Right lobe of liver (tissue), 6 donors: ENCODE measurements at regions not wholly inside any gene's neighbourhood (a gene's known extent, or its start where the extent isn't known, plus 50 kb on each side); places are given as distances from the start of the nearest gene placed in this dataset.

ENCODE experiments used
- ATAC-seq, 4 donors: fragments of 200-7000 bp; cut with Tn5 transposase; one replicate each; pipeline ENCODE4 v1.9.1; 2020; ENCODE audit warnings: mild to moderate bottlenecking in 4 of 4, moderate library complexity in 4 of 4
- DNase-seq, 3 donors: peaks; one replicate each; pipeline ENCODE4 v3.0.0-alpha.2; 2020
- H3K27ac ChIP-seq, 3 donors: fragments of 200-600 bp; one replicate each; pipeline ENCODE4 v1.8.0; 2022
- H3K27me3 ChIP-seq, 2 donors: fragments of 200-600 bp; one replicate each; pipeline ENCODE4 v1.8.0; 2022
- H3K36me3 ChIP-seq, 4 donors: fragments of 200-600 bp; sonication (generic) in 1 of 4; one replicate each; pipeline versions ENCODE4 v1.5.1 to v1.8.0; 2017 to 2022; ENCODE audit warnings: control low read depth in 1 of 4
- H3K4me1 ChIP-seq, 4 donors: fragments of 200-600 bp; sonication (generic) in 1 of 4; one replicate each; pipeline versions ENCODE4 v1.5.1 to v1.8.0; 2017 to 2022; ENCODE audit warnings: control low read depth in 1 of 4
- H3K4me3 ChIP-seq, 3 donors: fragments of 200-600 bp; one replicate each; pipeline ENCODE4 v1.8.0; 2022
- H3K9me3 ChIP-seq, 4 donors: fragments of 200-600 bp; sonication (generic) in 1 of 4; one replicate each; pipeline versions ENCODE4 v1.5.1 to v1.8.0; 2017 to 2022; ENCODE audit warnings: control low read depth in 1 of 4
- CTCF ChIP-seq, 4 donors: fragments of 200-600 bp in 3 of 4; fragments of 450-650 bp in 1 of 4; IDR thresholded peaks; one replicate each; pipeline versions ENCODE4 v1.5.1 to v1.8.0; 2016 to 2022; ENCODE audit warnings: antibody characterized with exemption in 4 of 4, mild to moderate bottlenecking in 2 of 4
- POLR2A ChIP-seq: fragments of 450-650 bp; IDR thresholded peaks from one replicate; pipeline ENCODE4 v1.6.1; 2017; ENCODE audit warnings: antibody characterized with exemption, mild to moderate bottlenecking
- WGBS: methylation state at CpG from one replicate; pipeline ENCODE4 v1.1.6; 2018; ENCODE audit warnings: low coverage, low lambda C conversion rate; ENCODE audit not compliant: insufficient coverage; ENCODE audit errors: missing lambda C conversion rate; 5-methylcytosine and 5-hydroxymethylcytosine counted together
- intact Hi-C, 2 donors: fragments of 100-400 bp; cut with DNase I; formaldehyde crosslinking; loops; one replicate each; pipeline versions ENCODE4 v1.11.2 to v1.14.1; 2022
- donor health status: DM: no; HTN: yes; CAD: no.
- donor health status: DM: no; HTN: no; CAD: no.
- donor health status: DM: no; HTN: no; CAD: no.
- donor health status: DM: no; HTN: yes; CAD: no.
- donor health status: DM: no; HTN: yes; CAD: no.

- DNase-seq: no peak
- ATAC-seq: no peak
- TF ChIP-seq POLR2A: no peak
- no peak for TF ChIP-seq CTCF (IDR thresholded peaks at IDR 0.05)
- Histone ChIP-seq H3K4me1 (no peaks in the 10 kb centered on the region), H3K4me3 (no peak overlapping the region), H3K27me3 (no peaks in the 10 kb centered on the region), H3K9me3 (no peaks in the 10 kb centered on the region), H3K27ac (no peak overlapping the region), H3K36me3 (no peaks in the 10 kb centered on the region)
- 89% methylated on average over 10 of the region's 14 CpGs for WGBS
- intact Hi-C loops: no loop called here
Measured at GRCh38 chr20:61019322-61019721, 232.7 kb upstream of the CDH4 start.

- H3K36me3 ChIP-seq: no peaks in the 10 kb centered on the region
- ATAC-seq: no peak
- no peak overlapping the region for H3K4me3 ChIP-seq
- no peaks in the 10 kb centered on the region for H3K27me3 ChIP-seq
- DNase-seq: no peak
- 72% methylated on average over 2 of the region's 29 CpGs for WGBS
- H3K27ac ChIP-seq: no peak overlapping the region
- no peaks in the 10 kb centered on the region for H3K4me1 ChIP-seq
- H3K9me3 ChIP-seq: no peaks in the 10 kb centered on the region
- intact Hi-C loops: no loop called here
- no peak for TF ChIP-seq POLR2A
- no peak for TF ChIP-seq CTCF (IDR thresholded peaks at IDR 0.05)
Measured at GRCh38 chr20:61023612-61024011, 228.4 kb upstream of the CDH4 start.

GRCh38 chr20:61024390-61024789 lies 227.7 kb upstream of the CDH4 start:
- ATAC-seq (no peak), DNase-seq (no peak)
- Histone ChIP-seq H3K4me1 (no peaks in the 10 kb centered on the region), H3K9me3 (no peaks in the 10 kb centered on the region), H3K27ac (no peak overlapping the region), H3K36me3 (no peaks in the 10 kb centered on the region), H3K4me3 (no peak overlapping the region), H3K27me3 (no peaks in the 10 kb centered on the region)
- no peak for TF ChIP-seq CTCF (IDR thresholded peaks at IDR 0.05)
- TF ChIP-seq POLR2A: no peak
- intact Hi-C loops: no loop called here
- 63% methylated on average over 5 of the region's 11 CpGs for WGBS

- intact Hi-C loops: no loop called here
- Histone ChIP-seq H3K4me3 (no peak overlapping the region), H3K4me1 (no peaks in the 10 kb centered on the region), H3K36me3 (no peaks in the 10 kb centered on the region), H3K9me3 (no peaks in the 10 kb centered on the region), H3K27me3 (no peaks in the 10 kb centered on the region), H3K27ac (no peak overlapping the region)
- 68% methylated on average over 10 of the region's 10 CpGs for WGBS
- ATAC-seq (no peak), DNase-seq (no peak)
- TF ChIP-seq CTCF (IDR thresholded peaks at IDR 0.05) (no peak), POLR2A (no peak)
Measured at GRCh38 chr20:61025536-61025935, 226.5 kb upstream of the CDH4 start.

- Histone ChIP-seq H3K27ac (no peak overlapping the region), H3K9me3 (no peaks in the 10 kb centered on the region), H3K4me3 (no peak overlapping the region), H3K36me3 (no peaks in the 10 kb centered on the region), H3K4me1 (no peaks in the 10 kb centered on the region), H3K27me3 (no peaks in the 10 kb centered on the region)
- 70% methylated on average over 6 of the region's 6 CpGs for WGBS
- DNase-seq (no peak), ATAC-seq (no peak)
- TF ChIP-seq CTCF (IDR thresholded peaks at IDR 0.05) (no peak), POLR2A (no peak)
- intact Hi-C loops: no loop called here
Measured at GRCh38 chr20:61026173-61026572, 225.9 kb upstream of the CDH4 start.
